DMS153 (cell line): ENCODE measurements at regions not wholly inside any gene's neighbourhood (a gene's known extent, or its start where the extent isn't known, plus 50 kb on each side); places are given as distances from the start of the nearest gene placed in this dataset.

Source experiments
- DNase-seq: peaks from one replicate; lab custom pipeline; 2025; lab: John Stamatoyannopoulos, UW

DNA sequence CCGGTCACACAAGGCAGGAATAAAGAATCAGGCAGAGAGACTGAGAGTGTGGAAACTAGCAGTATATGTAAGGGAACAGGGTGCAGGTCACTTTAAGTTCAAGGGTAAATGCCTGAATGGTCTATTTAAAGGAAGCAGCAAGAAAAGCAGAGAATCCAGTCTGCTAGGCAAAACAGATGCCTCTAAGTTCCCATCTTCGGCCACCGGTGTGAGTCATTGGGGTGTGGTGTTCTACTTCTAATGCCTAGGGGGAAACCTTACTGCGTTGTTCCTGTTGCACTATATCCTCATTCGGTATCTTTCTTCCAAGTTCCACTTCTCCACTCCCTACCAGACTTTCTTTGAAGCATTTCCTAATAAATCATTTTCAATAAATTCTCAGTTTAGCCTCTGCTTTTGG, 259.9 kb downstream of the HHIPL2 start:
- no peak for DNase-seq

DNA sequence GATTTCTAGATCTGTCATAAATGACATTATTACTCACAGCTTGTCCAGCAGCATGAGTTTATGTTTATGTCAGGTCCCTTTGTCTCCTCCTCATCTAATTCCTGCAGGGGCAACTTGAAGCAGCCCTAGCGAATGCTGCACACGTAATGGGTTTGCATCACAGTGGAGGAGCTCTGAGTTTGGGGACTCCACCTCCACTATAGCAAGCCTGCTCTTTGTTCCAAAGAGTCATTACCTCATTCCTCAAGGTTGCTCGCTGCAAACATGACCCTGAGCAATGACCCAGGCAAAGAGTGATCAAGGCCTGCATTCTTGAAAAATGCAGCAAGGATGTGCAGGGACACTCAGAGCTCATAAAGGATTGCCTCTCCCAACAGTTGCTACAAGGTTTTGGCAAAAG, 261.9 kb downstream of the HHIPL2 start:
- DNase-seq, result no peak

DNA sequence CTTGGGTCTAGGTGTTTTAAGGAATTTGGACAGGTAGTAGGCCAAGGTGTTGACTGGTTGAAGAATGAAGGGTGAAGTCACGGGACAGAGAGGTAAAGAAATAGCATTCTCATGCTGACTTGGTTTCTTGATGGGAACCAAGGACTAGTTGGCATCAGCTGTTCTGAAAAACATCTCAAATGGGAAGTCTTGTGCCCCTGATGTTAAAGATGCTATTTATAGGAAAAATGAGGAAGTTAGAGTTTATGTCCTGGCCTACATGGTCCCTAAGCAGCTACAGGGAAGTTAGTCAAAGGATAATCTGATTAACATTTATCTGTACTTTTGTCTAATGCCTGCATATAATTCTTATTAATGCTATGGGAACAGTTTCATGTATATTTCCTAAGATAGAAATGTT, 262.4 kb downstream of the HHIPL2 start:
- no peak for DNase-seq

DNA sequence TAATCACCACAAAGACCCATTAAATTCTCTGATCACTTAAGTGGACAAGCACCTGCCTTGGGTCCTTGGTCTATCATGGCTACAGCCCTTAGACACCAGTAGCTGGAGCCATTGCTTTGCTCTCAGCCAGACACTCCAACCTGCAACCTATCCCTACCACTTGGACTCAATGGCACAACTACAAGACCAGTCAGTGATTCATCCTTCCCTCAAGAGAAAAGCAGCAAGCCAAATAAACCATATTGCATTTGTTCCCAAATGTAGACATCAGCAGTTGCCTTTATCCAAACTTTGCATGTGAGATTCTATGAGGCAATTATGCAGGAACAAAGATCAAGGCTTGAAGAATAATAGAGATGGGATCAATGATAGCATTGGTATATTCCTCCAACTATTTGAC, 263.4 kb downstream of the HHIPL2 start:
- DNase-seq, result no peak

DNA sequence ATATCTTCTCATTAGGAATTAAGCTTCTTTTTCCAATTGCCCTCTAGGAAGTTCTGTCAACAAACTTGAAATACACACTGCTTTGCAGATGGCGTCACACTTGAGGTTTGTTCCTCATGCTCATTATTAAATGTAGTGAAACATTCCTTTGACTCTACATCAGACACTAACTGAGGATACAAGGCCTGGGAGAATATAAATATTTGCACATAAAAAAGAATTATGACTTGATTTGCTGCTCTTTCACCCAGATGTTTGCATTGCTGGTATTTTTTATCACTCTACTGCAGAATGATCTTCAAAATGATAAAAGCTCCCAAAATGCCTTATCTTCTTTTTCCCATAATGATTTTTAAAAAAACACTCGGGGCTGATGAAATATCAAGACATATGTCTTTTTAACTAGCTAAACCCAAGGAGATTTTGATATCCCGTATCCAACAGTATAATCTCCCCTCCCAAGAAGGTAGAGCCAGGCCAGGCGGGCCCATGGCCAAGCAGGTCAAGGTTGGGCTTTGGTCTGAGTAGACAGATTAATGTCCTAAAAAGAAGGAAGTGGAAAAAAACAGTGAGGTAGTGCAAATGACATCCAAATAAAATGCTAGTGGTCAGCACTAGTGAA, 264.6 kb downstream of the HHIPL2 start:
- no peak for DNase-seq

DNA sequence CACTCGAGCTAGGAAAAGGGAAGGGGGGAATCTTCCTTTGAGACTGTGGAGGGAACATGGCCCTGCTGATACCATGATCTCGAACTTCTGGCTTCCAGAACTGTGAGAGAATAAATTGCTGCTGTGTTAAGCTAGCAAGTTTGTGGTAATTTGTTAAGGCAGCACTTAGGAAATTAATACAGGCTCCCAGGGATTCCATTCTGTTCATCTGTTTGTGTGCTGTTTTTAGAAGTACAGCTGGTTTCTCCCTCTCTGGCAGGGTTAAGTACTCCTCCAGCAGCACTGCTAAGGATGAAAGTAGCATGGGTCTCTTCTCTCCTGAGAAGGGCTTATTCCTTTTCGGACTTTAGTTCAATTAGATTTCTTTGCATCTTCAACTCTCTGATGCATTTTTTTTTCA, 268.3 kb downstream of the HHIPL2 start:
- no peak for DNase-seq

DNA sequence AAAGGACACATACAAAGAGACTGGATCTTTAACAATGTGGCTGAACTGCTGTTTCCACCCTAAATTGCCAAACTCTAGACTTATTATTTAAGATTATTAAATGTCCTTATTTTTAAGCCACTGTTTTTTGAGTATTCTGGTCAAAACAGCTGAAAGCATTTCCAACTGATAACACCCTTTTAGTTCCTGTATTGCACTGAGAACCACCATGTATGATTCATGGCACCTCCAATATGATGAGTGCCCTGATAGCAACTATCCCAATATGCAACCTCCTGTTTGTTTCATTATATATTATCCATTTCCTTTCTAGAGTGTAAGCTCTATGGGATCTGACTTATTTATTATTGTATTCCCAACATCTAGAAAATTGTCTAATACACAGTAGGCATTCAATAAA, 269.4 kb downstream of the HHIPL2 start:
- DNase-seq, result no peak

DNA sequence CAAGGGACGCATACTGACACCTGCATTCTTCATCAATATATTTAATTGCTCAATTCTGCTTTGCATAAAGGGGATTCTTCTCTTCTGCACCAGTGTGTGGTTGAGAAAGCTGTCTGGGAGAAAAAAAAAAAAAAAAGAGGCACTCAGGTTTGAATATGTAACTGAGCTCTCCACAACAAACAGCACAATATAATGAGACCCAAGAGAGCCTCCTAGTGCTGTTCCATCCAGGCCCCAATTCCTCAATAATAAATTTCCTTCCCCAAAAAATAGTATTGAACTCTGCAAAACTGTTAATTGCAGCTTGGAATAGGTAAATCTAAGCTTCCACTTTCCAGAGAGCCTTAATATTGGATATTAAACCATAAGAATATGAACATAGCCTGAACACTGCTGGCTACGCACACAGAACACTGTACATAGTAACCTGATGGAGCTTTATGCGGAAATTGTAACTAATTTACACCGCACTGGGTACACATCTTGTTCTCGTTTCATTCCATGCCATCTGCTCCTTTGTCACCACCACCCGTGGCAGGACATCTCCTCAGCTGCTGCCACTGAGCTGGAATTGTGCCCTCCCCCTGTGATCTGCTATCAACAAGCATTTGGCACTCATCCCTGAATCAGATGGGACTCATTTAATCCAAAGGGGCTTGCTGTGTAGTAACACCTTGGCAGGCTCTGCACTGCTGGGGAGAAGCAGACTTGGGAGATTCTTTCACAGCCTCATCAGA, 272.0 kb downstream of the HHIPL2 start:
- peak; percentile 86 for DNase-seq

DNA sequence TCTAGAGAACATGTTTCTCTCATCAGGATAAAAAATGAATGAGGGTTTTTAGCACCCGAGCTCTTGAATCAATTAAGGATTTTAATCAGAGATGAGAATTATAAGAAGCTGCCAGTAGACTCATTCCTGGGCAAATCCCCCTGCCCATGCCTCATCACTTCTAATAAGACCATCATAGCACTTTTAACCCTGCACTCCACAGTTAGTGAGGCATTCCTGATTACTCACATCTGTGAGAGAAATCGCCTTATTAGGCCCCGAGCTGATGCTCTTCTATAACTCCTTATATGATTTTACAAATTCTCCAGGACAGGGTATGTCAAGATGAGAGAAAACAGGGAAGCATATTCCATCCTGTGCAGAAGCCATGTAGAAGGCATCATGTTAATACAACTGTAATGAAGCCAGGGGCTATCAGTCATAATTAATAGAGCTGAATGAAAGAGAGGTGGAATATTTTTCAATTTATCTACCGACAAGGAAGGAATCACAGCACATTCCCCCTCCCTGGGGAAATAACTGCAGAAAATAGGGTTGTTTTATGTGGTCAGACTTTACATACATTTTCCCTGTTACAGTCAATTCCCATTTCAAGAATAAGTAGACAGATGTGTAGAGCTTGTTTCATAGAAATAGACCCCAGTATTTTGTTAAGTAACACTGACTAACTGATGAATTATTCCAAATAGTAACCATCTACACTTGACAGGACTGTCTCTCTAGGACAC, 272.7 kb downstream of the HHIPL2 start:
- DNase-seq, result no peak

DNA sequence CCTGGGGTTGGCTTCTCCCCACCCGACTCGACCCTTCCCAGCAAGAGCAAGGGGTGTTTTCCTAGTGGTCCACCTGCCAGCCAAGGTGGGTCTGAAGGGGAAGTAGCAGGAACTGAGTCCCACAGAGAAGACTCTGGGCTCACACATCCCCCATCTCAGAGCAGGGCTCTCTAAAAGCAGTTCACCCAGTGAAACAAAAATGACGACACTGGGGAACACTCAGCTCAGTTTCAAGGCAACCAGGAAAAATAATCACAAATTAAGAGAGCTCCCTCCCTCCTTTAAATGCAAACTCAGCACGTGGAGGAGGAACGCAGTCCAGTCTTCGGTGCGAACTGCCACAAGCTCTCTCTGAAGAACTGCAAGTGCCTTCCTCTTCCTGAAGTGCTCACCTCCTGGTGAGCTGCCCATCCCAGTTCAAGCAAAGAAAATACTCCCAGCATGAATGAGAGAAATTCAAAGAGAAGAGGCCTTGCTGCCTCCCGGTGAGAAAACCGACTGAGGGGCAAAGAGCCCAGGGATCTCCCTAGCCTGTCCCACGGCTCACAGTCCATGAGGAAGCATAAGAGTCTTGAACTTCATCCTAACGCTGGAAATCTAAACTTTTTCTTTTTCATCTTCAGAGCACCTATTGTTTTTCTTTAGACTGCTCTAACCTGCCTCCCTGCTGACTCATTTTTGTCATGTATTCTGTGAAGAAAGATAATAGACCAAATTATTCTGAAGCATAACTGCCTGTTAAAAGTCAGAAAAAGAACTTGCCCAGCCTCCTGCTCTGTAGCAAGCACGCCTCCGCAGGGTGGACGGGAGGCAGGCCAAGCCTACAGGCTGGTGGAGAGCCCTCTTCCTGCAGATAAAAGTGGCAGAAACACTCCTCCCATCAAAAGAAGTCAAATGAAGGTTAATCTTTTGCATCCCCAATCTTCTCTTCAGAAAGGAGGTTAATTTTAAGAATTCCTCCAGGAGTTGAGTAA, 281.4 kb downstream of the HHIPL2 start:
- DNase-seq, result no peak

DNA sequence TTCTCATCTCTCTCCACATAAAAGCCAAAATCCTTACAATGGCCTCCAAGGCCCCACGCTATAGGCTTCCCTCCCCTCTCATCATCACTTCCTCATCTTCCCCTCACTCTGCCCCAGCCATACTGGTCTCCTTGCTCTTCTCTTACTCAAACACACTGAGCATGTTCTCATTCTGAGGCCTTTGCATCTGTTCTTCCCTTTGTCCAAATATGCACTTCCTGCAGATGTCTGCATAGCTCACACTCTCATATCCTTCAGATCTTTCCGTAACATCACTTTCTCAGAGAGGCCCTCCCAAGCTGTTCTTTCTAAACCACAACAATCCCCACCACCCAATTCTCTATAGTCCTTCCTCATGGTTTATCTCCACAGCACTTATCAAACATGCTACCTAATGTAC, 284.1 kb downstream of the HHIPL2 start:
- no peak for DNase-seq

DNA sequence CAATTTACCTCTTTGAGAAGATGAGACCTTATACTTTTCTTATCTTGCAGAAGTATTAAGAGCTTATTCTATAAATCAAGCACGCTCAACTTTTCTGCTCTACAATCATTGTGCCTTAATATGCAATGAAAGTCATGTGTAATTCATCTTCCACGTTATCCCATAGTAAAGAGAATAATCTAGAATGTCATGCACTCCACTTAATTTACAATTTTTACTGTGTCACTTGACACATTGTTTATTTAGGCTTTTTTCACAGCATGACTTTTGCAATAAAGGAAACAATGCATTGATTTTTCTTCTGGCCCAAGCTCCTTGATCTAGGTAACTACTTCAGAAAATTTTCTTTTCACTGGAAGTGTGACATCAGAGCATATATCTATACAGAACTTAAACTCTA, 290.9 kb downstream of the HHIPL2 start:
- no peak for DNase-seq

DNA sequence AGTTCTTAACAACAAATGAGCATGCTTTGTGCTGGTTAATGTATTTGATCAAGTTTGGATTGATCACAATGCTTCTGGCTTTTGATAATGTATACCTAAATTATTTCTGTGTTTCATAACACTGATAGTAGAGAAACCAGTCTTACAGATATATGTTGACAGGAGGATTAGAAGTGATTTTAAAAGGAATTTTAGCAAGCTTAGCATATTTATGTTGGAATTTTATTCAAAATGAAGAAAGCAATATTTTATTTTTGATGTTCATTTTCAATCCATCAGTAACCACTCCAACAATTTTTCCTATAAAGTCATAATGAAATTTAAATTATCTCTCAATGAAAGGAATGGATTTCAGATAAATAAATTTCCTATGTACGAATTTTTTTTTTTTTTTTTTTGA, 291.8 kb downstream of the HHIPL2 start:
- DNase-seq, result no peak

DNA sequence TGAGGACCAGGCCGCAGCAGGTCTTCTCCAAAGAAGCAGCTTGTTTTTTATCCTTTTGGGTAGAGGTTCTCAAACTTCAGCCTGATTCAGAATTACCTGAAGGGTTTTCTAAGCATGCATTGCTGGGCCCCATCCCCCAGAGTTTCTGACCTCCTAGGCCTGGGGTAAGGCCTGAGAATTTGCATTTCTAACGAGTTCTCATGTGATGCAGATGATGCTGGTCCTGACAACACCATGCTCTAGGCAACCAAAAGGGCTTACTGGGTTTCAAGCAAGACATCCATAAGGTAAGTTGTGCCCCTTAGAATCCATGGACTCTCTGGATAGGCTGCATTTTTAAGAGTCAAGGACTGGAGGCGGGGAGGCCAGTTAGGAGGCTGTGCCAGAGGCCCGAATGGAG, 295.1 kb downstream of the HHIPL2 start:
- DNase-seq, result no peak

DNA sequence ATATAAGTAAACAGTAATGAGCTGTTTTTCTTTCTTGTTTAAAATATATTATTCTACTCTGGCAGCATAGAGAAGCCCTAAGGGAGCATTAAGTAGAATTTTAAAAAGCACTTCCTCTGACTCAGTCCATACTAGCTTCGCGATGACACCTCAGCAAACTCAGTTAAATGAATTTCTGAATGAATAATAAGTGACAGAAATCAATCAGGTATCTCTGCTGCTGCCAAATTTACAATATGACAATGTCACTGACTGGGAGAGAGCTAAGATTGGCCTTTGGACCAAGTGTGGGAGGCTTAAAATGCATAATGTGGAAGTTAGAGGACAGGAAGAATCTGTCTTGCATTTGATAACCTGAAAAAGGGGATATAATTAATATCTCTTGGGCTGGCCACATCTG, 296.1 kb downstream of the HHIPL2 start:
- DNase-seq, result no peak

DNA sequence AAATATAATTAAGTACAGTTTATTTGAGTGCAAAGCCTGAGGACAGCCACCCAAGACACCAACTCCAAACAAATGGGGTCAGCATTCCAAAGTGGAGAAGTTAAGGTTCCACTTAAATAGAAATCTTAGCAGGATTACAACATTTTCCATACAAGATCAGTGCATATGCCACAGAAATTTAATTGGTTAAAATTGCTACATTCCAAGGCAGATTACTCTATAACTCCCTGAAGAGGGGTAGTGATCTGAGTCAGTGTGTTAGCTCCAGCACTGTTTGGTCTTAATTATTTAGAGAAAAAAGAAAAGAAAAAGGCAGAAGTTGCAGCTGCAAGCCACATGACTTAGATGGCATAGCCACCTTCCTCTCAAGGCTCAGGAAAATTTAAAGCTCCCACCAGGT, 297.5 kb downstream of the HHIPL2 start:
- DNase-seq, result no peak

DNA sequence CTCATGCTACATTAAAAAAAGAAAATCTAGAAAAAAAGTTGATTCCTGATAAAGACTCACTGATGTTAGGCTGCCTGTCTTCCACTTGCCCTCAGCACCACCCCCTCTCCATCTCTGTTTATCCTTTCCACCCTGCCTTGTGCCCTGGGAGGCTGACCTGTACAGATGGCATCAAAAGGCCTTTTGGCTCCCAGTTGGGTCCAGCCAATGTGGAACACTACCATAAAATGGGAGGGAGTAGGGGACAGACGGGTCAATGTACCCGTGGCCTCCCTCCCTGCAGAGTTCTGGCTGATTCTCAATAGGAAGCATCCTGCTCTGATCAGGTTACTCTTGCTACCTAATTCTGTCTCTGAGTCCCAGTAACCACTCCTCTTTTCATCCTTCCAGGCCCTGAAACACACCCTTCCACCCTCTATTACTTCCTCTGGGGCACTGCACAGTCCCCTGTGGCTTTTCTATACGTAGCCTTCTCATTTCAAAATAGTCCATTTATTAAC, 300.0 kb downstream of the HHIPL2 start:
- DNase-seq, result no peak

DNA sequence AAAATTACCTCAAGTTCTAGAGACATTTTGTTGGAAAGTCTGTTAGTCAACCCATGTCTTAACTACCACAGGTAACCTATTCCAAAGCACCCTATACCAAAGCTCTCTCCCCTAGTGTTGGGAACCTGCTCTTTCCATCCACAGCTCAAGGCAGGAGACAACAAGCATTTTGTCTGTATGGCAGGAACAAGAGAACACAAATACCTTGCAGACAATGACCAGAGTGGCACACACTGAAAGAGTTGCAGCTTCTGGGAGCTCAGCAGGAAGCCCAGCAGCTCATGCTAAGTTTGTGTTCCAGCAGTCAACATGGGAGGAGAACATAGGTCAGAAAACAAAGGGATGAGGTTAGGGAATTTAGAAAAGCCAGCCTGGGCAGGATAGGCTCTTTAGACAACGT, 300.8 kb downstream of the HHIPL2 start:
- no peak for DNase-seq

DNA sequence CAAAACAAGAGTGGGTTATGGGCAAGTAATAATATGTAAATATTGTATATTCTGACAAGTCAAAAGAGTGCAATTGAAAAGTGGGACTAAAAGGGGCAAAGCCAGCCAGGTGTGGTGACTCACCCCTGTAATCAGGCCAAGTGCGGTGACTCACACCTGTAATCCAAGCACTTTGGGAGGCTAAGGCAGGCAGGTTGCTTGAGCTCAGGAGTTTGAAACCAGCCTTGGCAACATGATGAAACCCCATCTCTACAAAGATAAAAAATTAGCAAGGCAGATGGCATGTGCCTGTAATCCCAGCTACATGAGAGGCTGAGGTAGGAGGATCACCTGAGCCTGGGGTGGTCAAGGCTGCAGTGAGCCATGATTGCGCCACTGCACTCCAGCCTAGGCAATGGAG, 304.0 kb downstream of the HHIPL2 start:
- DNase-seq, result no peak

DNA sequence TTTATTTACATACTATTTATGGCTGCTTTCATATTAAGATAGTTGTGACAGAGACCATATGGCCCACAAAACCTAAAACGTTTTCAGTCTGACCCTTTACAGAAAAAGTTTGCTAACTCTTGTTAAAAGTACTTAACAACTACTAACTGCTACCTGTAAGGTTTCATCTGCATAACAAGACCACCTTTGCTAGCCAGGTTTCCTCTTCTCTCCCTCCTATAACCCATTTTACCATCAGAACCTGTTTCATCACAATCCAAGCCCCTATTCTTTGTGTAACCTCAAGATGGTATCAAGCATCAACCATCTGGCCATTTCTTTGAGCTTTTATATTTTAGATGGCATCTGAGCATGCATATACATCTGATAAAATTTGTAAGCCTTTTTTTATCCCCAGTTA, 305.4 kb downstream of the HHIPL2 start:
- DNase-seq, result no peak

DNA sequence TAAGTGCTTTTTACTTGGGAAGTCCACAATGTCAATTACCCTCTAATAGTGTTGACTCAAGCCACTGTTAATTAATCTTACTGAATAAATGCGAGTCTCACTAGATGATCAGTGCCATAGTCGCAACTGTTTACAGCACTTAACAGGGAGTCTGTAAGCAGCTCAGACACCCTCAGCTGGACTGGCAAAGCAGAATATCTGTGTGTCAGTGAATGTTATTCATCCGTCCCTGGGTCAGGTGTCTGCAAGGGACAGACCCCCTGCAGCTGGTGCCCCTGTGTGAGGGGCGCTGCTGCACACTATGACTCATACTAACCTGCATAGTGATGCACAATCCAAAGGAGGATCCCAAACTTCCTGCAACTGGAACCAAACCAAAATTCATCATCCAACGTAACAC, 306.5 kb downstream of the HHIPL2 start:
- peak; percentile 52 for DNase-seq

DNA sequence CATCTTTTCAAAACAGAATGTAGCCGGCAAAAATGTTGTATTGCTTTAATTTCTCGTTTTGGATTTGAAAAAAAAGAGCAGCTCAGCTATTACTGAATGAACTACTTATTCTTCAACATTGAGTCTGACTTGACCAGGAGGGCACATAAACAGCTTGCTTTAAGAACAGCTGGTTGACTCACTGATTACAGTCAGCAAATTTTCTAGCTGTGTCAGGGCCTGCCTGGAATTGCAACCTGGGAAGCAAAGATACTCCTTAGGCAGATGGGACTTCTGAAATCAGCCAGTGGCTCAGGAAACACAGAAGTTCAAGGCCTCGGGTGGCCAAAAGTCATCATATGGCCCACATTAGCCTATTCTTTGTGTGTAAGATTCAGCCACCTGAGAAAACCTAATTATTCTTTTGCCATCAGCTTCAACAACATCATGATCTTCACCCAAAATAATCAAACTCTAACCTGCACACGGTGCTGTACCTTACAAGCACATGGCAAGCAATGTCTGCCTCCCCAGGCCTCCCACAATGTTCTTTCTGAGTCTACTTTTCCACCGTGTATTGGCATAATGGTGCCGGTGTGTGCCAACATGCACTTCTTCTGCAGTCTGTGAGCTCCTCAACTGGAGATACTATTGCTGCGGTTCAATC, 307.2 kb downstream of the HHIPL2 start:
- no peak for DNase-seq
